NB4 (cell line): ENCODE measurements at regions not wholly inside any gene's neighbourhood (a gene's known extent, or its start where the extent isn't known, plus 50 kb on each side); places are given as distances from the start of the nearest gene placed in this dataset.

ENCODE experiments used
- DNase-seq: peaks from one replicate; pipeline ENCODE4 v3.0.0; 2010; ENCODE audit warnings: low read depth
- H3K4me3 ChIP-seq: one replicate; pipeline ENCODE4 v1.5.1; 2011; ENCODE audit warnings: mild to moderate bottlenecking, low read depth, low read length, moderate library complexity
- MYC ChIP-seq: IDR thresholded peaks from 2 replicates; pipeline ENCODE4 v1.6.1; 2011; ENCODE audit warnings: low read depth, low read length
- POLR2A ChIP-seq: IDR thresholded peaks from 2 replicates; pipeline ENCODE4 v1.6.1; 2011; ENCODE audit warnings: mild to moderate bottlenecking; ENCODE audit not compliant: insufficient read length; ENCODE audit errors: extremely low read depth
- TF ChIP-seq, protein P1 (sequence below): IDR thresholded peaks from 2 replicates; pipeline ENCODE4 v1.6.1; 2011; ENCODE audit warnings: low read depth, low read length
- TF ChIP-seq, protein P2 (sequence below): IDR thresholded peaks from one replicate; pipeline ENCODE4 v1.5.1; 2012; ENCODE audit warnings: low read depth, low read length

DNA sequence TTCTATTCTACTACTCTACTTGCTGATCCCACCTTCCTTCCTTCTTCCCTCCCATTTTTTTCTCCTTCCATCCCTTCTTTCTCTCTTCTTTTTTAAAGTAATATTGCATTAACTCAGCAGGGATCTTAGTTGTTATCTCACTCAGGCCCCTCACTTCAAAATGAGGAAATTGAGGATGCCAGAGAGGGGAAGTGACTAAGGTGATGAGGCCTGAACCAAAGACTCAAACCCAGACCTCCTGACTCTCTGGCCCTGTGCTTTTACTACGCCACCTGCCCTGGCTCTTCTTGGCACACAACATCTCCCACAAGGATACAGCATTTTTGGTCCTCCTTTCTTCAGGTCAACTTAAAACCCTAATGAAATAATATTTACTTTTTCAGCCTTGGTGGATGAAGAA lies 151.7 kb upstream of the ZNF648 start:
- DNase-seq = peak; percentile 62
- TF ChIP-seq, protein P1, sequence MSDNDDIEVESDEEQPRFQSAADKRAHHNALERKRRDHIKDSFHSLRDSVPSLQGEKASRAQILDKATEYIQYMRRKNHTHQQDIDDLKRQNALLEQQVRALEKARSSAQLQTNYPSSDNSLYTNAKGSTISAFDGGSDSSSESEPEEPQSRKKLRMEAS = no peak
- no peak for TF ChIP-seq MYC
- TF ChIP-seq, protein P2, sequence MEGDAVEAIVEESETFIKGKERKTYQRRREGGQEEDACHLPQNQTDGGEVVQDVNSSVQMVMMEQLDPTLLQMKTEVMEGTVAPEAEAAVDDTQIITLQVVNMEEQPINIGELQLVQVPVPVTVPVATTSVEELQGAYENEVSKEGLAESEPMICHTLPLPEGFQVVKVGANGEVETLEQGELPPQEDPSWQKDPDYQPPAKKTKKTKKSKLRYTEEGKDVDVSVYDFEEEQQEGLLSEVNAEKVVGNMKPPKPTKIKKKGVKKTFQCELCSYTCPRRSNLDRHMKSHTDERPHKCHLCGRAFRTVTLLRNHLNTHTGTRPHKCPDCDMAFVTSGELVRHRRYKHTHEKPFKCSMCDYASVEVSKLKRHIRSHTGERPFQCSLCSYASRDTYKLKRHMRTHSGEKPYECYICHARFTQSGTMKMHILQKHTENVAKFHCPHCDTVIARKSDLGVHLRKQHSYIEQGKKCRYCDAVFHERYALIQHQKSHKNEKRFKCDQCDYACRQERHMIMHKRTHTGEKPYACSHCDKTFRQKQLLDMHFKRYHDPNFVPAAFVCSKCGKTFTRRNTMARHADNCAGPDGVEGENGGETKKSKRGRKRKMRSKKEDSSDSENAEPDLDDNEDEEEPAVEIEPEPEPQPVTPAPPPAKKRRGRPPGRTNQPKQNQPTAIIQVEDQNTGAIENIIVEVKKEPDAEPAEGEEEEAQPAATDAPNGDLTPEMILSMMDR = no peak
- no peak for TF ChIP-seq POLR2A

DNA sequence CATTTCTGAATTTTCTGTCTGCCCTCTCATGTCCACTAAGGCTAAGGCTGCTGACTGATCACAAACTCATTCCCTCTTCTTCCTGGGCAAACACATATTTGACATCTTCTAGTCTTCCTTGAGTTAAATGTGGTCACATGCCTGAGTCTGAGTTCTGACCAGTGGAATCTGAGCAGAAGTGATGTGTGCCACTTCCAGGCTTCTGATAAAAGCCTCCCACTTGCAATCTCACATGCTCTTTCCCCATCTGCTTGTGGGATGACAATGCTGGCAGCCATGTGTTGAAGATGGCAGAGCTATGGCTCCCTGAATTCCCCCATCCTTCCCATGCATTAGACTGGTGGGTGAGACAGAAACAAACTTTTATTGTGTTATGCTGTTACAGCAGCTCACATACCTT lies 149.9 kb upstream of the ZNF648 start:
- H3K4me3 ChIP-seq = no peak overlapping the region
- TF ChIP-seq, protein P1 = no peak
- TF ChIP-seq MYC (no peak), POLR2A (no peak)
- TF ChIP-seq, protein P2 = no peak
- DNase-seq = no peak

More for the DNA sequence above, 151.7 kb upstream of the ZNF648 start:
- no peak overlapping the region for H3K4me3 ChIP-seq

DNA sequence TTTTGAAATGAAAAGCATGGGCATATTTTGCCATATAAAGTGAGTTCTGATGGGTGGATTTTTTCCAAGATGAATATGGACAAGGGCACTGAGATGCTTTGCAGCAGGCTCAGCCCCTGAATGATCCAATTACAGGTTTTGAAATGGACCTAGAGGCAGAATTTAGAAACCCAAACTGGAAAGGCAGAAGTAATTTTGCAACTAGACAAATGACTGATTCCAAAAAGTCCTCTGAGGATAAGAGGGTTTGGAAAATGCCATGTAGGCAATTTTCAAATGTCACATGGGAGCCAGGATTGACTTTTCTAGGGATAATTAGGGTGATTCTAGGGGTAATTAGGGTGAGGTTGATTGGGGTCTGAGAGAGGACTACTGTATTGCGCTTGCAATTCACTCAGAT lies 148.9 kb upstream of the ZNF648 start:
- H3K4me3 ChIP-seq = no peak overlapping the region
- no peak for DNase-seq
- TF ChIP-seq, protein P2 = no peak
- TF ChIP-seq, protein P1 = no peak
- TF ChIP-seq POLR2A = no peak

DNA sequence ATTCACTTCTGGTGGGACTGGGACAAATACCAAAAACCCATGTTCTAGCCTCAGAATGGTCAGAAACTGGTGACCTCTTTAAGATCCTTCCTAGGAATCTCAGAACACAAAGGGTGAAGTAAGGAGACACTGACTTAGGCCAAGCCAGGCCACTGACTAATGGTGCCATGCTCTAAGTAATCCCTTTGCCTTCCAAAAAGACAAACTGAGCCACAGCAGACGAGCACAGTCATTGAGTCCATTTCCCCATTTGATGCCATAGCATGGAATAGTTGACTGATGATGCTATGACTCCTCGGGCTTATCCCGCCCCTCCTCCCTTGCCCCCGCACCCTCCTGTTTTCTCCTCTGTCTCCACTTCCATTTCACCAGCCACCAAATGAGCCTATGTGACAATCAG lies 145.8 kb upstream of the ZNF648 start:
- no peak overlapping the region for H3K4me3 ChIP-seq
- TF ChIP-seq MYC (no peak), POLR2A (no peak)
- TF ChIP-seq, protein P2 = no peak
- TF ChIP-seq, protein P1 = no peak
- no peak for DNase-seq

DNA sequence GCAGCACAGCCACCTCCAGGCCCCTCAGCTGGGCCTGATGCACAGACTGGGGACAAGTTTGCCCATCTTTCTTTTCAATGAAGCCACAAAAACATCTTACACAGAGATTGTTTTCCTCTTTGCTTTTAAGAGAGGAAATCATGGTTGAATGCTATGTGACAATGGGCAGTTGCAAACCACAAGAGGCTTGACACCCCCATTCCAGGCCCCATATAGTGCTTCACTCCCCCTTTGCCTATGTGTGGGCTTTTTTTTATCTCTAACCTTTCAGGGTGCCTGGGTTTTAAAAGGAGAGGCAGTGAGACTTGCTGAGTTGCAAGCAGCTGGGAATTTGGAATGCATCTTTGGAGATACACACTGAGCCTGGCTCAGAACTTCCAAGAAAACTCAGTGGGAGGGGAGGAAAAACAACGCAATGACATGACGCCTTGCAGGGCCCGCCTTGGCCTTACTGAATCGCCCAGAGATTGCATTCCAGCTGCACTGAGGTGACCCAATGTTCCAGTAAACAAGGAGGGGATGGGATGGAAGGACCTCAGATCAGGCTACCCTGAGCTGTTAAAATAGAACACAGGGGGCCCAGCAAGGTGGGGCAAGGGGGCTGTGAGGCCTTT lies 145.2 kb upstream of the ZNF648 start:
- no peak for TF ChIP-seq MYC
- TF ChIP-seq, protein P2 = no peak
- TF ChIP-seq POLR2A = no peak
- TF ChIP-seq, protein P1 = no peak
- peak; percentile 55 for DNase-seq
- H3K4me3 ChIP-seq = no peak overlapping the region
